ENCODE measurements at regions not wholly inside any gene's neighbourhood (a gene's known extent, or its start where the extent isn't known, plus 50 kb on each side); places are given as distances from the start of the nearest gene placed in this dataset.

GRCh38 chrY:8698571-8698970 lies 638.7 kb upstream of the TSPY4 start:
- DNase-seq (ENCODE audit: low read depth), result no peak
- TF ChIP-seq CTCF (IDR thresholded peaks at IDR 0.05; ENCODE audit: low read depth, low read length, missing control alignments), result no peak
- H3K4me3 ChIP-seq (ENCODE audit: low read depth, low read length), result no peak overlapping the region

GRCh38 chrY:8705636-8706300 lies 631.5 kb upstream of the TSPY4 start:
- DNase-seq (ENCODE audit: low read depth), result no peak
- no peak for TF ChIP-seq CTCF (IDR thresholded peaks at IDR 0.05; ENCODE audit: low read depth, low read length, missing control alignments)
- no peak overlapping the region for H3K4me3 ChIP-seq (ENCODE audit: low read depth, low read length)

GRCh38 chrY:8712296-8712695 lies 625.0 kb upstream of the TSPY4 start:
- no peak overlapping the region for H3K4me3 ChIP-seq (ENCODE audit: low read depth, low read length)
- no peak for DNase-seq (ENCODE audit: low read depth)
- TF ChIP-seq CTCF (IDR thresholded peaks at IDR 0.05; ENCODE audit: low read depth, low read length, missing control alignments), result no peak

- no peak for DNase-seq (ENCODE audit: low read depth)
- no peak for TF ChIP-seq CTCF (IDR thresholded peaks at IDR 0.05; ENCODE audit: low read depth, low read length, missing control alignments)
- H3K4me3 ChIP-seq (ENCODE audit: low read depth, low read length), result no peak overlapping the region
Observed at GRCh38 chrY:8715226-8715625, 622.0 kb upstream of the TSPY4 start.

- TF ChIP-seq CTCF (IDR thresholded peaks at IDR 0.05; ENCODE audit: low read depth, low read length, missing control alignments), result no peak
- DNase-seq (ENCODE audit: low read depth), result no peak
- no peak overlapping the region for H3K4me3 ChIP-seq (ENCODE audit: low read depth, low read length)
Observed at GRCh38 chrY:8726616-8727015, 610.6 kb upstream of the TSPY4 start.

- H3K4me3 ChIP-seq (ENCODE audit: low read depth, low read length), result no peak overlapping the region
- TF ChIP-seq CTCF (IDR thresholded peaks at IDR 0.05; ENCODE audit: low read depth, low read length, missing control alignments), result no peak
- DNase-seq (ENCODE audit: low read depth), result no peak
Observed at GRCh38 chrY:8729971-8730370, 607.3 kb upstream of the TSPY4 start.

GRCh38 chrY:8741343-8742069 lies 595.8 kb upstream of the TSPY4 start:
- TF ChIP-seq CTCF (IDR thresholded peaks at IDR 0.05; ENCODE audit: low read depth, low read length, missing control alignments), result no peak
- DNase-seq (ENCODE audit: low read depth), result no peak
- H3K4me3 ChIP-seq (ENCODE audit: low read depth, low read length), result no peak overlapping the region
